ENCODE measurements at regions not wholly inside any gene's neighbourhood (a gene's known extent, or its start where the extent isn't known, plus 50 kb on each side); places are given as distances from the start of the nearest gene placed in this dataset.

DNA sequence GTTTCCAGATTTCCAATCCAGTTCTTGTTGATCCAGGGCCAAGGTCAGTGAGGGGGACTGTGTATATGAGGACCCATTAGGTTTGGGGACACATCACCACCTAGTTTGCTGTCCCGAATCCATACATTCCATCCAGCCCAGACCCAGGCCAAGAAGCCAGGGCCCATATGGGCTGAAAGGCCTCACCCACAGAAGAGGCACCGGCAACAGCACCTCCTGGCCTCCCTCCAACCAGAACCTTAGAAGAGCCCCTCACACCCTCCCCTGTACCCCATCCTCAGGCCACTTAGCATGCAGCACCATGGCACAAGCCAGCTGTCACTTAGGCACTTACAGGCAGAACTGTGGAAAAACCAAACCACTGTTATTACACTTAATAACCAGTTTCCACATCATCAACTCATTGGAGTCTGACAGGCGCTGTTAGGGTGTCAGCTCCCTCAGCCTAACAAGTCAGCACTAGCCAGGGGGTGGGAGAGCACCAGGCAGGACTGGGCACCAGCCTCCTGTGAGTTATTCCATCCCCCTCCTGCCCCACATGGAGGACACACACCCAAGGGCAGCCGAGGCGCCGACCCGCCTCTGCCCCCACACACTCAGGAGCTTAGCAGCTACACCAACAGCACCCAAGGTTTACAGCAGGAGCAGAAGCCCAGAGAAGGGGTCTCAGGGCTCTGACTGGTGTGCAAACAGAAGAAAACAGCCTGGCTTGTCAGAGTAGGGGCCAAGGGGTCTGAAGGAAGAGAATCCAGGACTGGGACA, 132.0 kb downstream of the BUD13 start:
- Histone ChIP-seq H3K9me2 (ENCODE audit: insufficient read depth) (no peaks in the 10 kb centered on the region), H3F3A (replicated peaks; ENCODE audit: low read depth) (no peaks in the 10 kb centered on the region), H3K4me1 (ENCODE audit: insufficient read depth) (no peaks in the 10 kb centered on the region; the same call in 1 of the 2 replicates), H3K36me3 (ENCODE audit: insufficient read depth) (no peaks in the 10 kb centered on the region), H3K79me2 (replicated peaks; ENCODE audit: insufficient read depth) (no peaks in the 10 kb centered on the region), H3K27ac (ENCODE audit: low read depth) (no peak overlapping the region), H4K20me1 (replicated peaks; ENCODE audit: insufficient read depth) (0 out of 2 replicates have a peak, but pooled peaks cover 2% of the 10 kb centered on the region), H3K27me3 (ENCODE audit: insufficient read depth) (no peaks in the 10 kb centered on the region), H3K4me3 (no peak overlapping the region), H2AFZ (no peak overlapping the region), H3K4me2 (no peak overlapping the region)
- H3K9me3 Mint-ChIP-seq: no peaks in the 10 kb centered on the region
- H3K4me3 Mint-ChIP-seq: no peak overlapping the region
- ATAC-seq (no peak), DNase-seq (ENCODE audit: low spot score) (no peak)
- TF ChIP-seq ZNF331 (CRISPR knock-in tag; IDR thresholded peaks at IDR 0.05; ENCODE audit: low read depth) (no peak), POLR2AphosphoS5 (IDR thresholded peaks at IDR 0.05; ENCODE audit: low read depth) (no peak), EZH2 (IDR thresholded peaks at IDR 0.05; ENCODE audit: low read depth, unreplicated experiment) (no peak), ZNF114 (CRISPR knock-in tag; IDR thresholded peaks at IDR 0.05) (no peak), EZH2phosphoT487 (IDR thresholded peaks at IDR 0.05; ENCODE audit: unreplicated experiment) (no peak)
- TF ChIP-seq, protein P1, sequence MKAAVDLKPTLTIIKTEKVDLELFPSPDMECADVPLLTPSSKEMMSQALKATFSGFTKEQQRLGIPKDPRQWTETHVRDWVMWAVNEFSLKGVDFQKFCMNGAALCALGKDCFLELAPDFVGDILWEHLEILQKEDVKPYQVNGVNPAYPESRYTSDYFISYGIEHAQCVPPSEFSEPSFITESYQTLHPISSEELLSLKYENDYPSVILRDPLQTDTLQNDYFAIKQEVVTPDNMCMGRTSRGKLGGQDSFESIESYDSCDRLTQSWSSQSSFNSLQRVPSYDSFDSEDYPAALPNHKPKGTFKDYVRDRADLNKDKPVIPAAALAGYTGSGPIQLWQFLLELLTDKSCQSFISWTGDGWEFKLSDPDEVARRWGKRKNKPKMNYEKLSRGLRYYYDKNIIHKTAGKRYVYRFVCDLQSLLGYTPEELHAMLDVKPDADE (IDR thresholded peaks at IDR 0.05): no peak
- TF ChIP-seq, protein P2, sequence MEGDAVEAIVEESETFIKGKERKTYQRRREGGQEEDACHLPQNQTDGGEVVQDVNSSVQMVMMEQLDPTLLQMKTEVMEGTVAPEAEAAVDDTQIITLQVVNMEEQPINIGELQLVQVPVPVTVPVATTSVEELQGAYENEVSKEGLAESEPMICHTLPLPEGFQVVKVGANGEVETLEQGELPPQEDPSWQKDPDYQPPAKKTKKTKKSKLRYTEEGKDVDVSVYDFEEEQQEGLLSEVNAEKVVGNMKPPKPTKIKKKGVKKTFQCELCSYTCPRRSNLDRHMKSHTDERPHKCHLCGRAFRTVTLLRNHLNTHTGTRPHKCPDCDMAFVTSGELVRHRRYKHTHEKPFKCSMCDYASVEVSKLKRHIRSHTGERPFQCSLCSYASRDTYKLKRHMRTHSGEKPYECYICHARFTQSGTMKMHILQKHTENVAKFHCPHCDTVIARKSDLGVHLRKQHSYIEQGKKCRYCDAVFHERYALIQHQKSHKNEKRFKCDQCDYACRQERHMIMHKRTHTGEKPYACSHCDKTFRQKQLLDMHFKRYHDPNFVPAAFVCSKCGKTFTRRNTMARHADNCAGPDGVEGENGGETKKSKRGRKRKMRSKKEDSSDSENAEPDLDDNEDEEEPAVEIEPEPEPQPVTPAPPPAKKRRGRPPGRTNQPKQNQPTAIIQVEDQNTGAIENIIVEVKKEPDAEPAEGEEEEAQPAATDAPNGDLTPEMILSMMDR (conservative IDR thresholded peaks at IDR 0.05; ENCODE audit: low read depth in 2 of 2): no peak
- TF ChIP-seq, protein P3, sequence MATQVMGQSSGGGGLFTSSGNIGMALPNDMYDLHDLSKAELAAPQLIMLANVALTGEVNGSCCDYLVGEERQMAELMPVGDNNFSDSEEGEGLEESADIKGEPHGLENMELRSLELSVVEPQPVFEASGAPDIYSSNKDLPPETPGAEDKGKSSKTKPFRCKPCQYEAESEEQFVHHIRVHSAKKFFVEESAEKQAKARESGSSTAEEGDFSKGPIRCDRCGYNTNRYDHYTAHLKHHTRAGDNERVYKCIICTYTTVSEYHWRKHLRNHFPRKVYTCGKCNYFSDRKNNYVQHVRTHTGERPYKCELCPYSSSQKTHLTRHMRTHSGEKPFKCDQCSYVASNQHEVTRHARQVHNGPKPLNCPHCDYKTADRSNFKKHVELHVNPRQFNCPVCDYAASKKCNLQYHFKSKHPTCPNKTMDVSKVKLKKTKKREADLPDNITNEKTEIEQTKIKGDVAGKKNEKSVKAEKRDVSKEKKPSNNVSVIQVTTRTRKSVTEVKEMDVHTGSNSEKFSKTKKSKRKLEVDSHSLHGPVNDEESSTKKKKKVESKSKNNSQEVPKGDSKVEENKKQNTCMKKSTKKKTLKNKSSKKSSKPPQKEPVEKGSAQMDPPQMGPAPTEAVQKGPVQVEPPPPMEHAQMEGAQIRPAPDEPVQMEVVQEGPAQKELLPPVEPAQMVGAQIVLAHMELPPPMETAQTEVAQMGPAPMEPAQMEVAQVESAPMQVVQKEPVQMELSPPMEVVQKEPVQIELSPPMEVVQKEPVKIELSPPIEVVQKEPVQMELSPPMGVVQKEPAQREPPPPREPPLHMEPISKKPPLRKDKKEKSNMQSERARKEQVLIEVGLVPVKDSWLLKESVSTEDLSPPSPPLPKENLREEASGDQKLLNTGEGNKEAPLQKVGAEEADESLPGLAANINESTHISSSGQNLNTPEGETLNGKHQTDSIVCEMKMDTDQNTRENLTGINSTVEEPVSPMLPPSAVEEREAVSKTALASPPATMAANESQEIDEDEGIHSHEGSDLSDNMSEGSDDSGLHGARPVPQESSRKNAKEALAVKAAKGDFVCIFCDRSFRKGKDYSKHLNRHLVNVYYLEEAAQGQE (IDR thresholded peaks at IDR 0.05; ENCODE audit: unreplicated experiment): no peak
- TF ChIP-seq, protein P4, sequence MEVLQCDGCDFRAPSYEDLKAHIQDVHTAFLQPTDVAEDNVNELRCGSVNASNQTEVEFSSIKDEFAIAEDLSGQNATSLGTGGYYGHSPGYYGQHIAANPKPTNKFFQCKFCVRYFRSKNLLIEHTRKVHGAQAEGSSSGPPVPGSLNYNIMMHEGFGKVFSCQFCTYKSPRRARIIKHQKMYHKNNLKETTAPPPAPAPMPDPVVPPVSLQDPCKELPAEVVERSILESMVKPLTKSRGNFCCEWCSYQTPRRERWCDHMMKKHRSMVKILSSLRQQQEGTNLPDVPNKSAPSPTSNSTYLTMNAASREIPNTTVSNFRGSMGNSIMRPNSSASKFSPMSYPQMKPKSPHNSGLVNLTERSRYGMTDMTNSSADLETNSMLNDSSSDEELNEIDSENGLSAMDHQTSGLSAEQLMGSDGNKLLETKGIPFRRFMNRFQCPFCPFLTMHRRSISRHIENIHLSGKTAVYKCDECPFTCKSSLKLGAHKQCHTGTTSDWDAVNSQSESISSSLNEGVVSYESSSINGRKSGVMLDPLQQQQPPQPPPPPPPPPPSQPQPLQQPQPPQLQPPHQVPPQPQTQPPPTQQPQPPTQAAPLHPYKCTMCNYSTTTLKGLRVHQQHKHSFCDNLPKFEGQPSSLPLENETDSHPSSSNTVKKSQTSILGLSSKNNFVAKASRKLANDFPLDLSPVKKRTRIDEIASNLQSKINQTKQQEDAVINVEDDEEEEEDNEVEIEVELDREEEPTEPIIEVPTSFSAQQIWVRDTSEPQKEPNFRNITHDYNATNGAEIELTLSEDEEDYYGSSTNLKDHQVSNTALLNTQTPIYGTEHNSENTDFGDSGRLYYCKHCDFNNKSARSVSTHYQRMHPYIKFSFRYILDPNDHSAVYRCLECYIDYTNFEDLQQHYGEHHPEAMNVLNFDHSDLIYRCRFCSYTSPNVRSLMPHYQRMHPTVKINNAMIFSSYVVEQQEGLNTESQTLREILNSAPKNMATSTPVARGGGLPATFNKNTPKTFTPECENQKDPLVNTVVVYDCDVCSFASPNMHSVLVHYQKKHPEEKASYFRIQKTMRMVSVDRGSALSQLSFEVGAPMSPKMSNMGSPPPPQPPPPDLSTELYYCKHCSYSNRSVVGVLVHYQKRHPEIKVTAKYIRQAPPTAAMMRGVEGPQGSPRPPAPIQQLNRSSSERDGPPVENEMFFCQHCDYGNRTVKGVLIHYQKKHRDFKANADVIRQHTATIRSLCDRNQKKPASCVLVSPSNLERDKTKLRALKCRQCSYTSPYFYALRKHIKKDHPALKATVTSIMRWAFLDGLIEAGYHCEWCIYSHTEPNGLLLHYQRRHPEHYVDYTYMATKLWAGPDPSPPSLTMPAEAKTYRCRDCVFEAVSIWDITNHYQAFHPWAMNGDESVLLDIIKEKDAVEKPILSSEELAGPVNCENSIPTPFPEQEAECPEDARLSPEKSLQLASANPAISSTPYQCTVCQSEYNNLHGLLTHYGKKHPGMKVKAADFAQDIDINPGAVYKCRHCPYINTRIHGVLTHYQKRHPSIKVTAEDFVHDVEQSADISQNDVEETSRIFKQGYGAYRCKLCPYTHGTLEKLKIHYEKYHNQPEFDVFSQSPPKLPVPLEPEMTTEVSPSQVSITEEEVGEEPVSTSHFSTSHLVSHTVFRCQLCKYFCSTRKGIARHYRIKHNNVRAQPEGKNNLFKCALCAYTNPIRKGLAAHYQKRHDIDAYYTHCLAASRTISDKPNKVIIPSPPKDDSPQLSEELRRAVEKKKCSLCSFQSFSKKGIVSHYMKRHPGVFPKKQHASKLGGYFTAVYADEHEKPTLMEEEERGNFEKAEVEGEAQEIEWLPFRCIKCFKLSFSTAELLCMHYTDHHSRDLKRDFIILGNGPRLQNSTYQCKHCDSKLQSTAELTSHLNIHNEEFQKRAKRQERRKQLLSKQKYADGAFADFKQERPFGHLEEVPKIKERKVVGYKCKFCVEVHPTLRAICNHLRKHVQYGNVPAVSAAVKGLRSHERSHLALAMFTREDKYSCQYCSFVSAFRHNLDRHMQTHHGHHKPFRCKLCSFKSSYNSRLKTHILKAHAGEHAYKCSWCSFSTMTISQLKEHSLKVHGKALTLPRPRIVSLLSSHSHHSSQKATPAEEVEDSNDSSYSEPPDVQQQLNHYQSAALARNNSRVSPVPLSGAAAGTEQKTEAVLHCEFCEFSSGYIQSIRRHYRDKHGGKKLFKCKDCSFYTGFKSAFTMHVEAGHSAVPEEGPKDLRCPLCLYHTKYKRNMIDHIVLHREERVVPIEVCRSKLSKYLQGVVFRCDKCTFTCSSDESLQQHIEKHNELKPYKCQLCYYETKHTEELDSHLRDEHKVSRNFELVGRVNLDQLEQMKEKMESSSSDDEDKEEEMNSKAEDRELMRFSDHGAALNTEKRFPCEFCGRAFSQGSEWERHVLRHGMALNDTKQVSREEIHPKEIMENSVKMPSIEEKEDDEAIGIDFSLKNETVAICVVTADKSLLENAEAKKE (CRISPR knock-in tag; IDR thresholded peaks at IDR 0.05): no peak
- H3K36me3 Mint-ChIP-seq (ENCODE audit: low read depth): no peaks in the 10 kb centered on the region
- peaks cover 3% of the 10 kb centered on the region for H3K27me3 Mint-ChIP-seq (ENCODE audit: insufficient read depth, low read depth, poor library complexity)
- H3K27ac Mint-ChIP-seq: no peak overlapping the region
- H3K4me1 Mint-ChIP-seq: peaks cover 9% of the 10 kb centered on the region
